Left forelimb (tissue), 1 donor: ENCODE measurements at regions not wholly inside any gene's neighbourhood (a gene's known extent, or its start where the extent isn't known, plus 50 kb on each side); places are given as distances from the start of the nearest gene placed in this dataset.
"Not testable (repeated sequence)": the region's sequence is repeated elsewhere in the genome, so short reads cannot be mapped to it uniquely, and the experiment has no call there.

Experiments used
- DNase-seq: peaks from one replicate; pipeline ENCODE4 v3.0.0-alpha.2; 2018; ENCODE audit warnings: low spot score

DNA sequence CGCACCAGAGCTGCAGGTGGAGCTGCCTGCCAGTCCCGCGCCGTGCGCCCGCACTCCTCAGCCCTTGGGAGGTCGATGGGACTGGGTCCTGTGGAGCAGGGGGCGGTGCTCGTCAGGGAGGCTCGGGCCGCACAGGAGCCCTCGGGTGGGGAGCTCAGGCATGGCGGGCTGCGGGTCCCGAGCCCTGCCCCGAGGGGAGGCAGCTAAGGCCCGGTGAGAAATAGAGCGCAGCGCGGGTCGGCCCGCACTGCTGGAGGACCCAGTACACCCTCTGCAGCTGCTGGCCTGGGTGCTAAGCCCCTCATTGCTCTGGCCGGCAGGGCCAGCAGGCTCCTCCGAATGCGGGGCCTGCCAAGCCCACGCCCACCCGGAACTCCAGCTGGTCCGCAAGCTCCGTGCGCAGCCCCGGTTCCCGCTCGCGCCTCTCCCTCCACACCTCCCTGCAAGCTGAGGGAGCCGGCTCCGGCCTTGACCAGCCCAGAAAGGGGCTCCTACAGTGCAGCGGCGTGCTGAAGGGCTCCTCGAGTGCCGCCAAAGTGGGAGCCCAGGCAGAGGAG, 403.7 kb upstream of the KLHL1 start:
- DNase-seq, result not testable (repeated sequence)

DNA sequence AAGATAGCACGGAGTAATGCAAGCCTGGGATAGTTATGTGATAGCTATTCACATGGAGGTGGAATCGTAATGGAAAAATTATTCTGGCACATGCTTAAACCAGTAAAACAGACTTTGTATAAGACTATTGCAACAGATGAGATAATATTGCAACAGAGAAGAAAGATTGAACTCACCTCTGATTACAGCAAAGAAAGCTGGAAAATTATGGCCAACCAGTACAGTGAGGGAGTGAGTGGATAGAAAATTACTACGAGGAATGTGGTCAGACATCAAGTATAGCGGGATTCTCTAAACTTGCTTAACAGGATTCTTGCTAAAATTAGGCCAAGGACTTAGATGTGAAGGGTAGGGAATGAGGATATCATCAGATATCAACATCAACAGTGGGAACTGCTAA, 397.6 kb upstream of the KLHL1 start:
- DNase-seq, result no peak

DNA sequence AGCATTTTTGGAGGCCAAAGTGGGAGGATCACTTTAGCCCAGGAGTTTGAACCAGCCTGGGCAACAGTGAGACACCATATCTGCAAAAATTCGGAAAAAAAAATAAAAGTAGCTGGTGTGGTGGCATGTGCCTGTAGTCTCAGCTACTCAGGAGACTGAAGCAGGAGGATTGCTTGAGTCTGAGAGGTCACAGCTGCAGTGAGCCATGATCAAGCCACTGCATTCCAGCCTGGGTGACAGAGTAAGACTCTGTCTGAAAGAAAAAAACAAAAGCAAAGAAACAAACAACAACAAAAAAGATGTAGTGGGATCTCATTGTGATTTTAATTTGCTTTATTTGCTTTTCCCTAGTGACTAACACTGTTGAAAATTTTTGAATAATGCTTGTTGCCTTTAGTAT, 394.7 kb upstream of the KLHL1 start:
- no peak for DNase-seq

DNA sequence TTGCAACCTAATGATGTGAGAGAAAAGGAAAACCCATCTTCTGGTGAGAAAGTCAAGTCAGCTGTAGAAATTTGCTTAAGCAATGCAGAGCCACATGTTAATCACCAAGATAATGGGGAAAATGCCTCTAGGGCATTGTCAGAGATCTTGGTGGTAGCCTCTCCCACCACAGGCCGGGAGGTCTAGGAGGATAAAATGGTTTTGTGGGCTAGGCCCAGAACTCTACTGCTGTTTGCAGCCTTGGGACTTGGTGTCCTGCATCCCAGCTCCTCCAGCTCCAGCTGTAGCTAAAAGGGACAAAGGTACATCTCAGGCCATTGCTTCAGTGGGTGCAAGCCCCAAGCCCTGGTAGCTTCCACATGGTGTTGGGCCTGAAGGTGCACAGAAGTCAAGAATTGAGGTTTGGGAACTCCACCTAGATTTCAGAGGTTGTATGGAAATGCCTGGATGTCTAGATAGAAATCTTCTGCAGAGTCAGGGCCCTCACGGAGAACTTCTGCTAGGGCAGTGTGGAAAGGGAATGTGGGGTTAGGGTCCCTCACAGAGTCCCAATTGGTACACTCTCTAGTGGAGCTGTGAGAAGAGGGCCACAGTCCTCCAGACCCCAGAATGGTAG, 382.2 kb upstream of the KLHL1 start:
- no peak for DNase-seq

DNA sequence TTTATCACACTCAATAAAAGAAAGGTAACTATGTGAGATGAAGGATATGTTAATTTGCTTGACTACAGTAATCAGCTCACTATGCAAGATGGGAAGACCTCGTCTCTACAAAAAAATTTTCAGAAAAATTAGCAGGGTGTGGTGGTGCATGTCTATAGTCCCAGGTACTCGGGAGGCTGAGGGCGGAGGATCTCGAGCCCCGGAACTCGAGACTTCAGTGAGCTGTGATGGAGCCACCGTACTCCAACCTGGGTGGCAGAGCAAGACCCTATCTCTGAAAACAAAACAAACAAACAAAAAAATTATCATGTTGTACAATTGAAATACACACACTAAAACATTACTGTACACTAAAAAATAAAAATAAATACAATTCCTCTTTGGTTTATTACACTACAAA, 376.7 kb upstream of the KLHL1 start:
- no peak for DNase-seq

DNA sequence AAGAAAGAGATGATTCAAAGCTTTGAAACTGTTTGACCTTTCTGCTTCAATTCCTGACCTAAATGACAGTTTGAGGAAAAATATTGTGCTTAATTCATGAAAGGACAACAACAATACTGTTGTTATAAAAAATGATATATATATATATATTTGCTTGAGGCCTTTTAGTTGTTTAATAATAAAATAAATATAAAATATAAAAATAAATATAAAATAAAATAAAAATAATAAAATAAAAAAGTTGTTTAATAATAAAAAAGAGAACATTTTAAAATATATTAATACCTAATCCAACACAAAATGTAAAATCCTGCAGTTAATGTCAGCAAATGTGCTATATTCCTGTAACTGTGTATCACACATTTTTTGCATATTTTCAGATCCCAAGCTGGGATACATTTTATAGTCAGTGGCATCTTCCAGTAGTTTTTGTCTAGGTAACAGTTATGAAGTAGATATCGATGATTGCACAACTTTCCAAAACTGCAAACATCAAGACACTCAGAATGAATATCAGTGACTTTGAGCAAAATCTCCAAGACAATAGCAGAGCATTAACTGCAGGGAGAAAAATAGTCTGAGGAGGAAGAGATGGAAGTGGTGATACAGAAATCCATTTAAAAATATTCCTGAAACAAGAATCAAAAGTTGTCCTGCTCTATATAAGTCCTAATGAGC, 375.5 kb upstream of the KLHL1 start:
- no peak for DNase-seq

DNA sequence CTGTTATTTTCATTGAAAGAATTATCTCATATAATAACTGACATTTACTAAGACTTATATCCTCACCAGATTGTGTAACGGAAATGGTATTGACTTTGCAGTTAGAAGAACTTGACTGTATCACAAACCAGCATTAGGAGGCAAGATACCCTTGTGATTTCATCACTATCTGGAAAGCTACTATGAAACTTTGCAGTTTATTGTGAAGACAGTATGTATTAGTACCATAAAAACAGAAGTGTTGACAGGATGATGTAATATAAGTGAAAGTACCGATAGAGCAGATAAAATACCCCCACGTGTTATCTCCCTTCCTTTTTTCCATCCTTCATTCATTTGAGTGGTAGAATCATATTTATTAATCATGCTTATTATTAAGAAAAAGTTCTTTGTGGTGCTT, 365.7 kb upstream of the KLHL1 start:
- DNase-seq, result no peak

DNA sequence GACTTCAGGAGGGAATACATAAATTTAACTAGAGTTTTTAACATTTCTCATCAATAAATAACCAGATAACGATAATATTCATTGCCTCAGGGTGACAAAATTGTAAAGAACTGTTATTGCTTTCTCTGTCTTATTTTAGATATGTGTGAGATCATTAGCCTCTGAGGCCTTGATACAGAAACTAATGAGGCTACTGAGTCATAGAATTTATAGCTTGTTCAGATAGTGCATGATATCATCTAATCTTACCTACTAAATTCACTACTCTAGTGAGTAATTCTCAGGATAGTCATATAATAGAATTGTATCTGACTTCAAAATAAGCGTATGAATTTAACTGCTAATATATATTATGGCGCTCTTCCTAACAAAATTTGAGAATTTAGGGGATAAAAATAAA, 360.8 kb upstream of the KLHL1 start:
- no peak for DNase-seq

DNA sequence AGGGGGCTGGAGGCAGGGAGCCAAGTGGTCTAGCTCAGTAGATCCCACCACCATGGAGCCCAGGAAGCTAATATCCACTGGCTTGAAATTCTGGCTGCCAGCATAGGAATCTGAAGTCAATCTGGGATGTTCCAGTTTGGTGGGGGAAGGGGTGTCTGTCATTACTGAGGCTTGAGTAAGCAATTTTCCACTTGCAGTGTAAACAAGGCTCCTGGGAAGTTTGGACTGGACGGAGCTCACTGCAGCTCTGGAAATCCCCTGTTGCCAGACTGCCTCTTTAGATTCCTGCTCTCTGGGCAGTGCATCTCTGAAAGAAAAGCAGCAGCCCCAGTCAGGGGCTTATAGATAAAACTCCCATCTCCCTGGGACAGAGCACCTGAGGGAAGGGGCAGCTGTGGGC, 349.2 kb upstream of the KLHL1 start:
- no peak for DNase-seq

DNA sequence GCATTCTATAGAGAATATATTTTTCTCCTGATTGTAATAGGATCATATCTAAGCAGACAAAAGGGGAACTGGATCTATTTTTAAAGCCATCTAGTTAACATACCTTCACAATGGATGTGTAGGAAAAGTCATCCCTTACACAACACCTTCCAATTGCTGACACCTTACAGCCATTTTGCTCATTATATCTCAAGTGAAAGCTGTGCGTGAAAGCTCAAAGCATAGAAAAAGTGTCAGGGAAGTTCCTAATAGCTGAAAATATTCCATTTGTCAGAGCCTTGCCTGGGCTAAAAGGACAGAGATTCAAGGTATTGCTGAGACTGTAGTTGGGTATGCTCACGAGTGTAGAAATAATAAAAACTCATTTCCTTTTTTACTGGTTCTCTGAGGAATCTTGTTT, 340.6 kb upstream of the KLHL1 start:
- DNase-seq, result no peak

DNA sequence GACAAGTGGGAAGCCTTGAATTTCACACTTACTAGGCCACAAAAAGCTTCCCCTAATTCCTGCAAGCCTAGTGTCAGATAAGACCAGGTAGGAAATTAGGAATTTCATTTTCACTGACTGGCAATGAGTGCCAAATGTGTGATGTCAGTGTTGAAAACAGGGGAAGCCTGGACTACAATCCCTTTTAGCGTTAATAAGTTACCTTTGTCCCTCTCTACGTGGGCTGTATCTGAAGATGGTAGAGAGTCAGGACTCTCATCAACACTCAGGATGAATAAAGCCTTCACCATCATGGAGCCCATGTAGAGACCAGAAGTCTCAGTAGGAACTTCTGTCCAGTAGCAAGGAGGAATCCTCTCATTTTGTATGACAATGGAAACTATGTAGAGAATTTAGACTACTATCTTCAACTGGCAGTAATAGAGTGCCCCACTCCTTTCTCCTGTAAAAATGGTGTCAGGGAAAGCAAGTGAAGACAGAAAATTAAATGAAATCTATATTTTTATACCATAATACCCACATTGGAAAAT, 324.1 kb upstream of the KLHL1 start:
- no peak for DNase-seq

DNA sequence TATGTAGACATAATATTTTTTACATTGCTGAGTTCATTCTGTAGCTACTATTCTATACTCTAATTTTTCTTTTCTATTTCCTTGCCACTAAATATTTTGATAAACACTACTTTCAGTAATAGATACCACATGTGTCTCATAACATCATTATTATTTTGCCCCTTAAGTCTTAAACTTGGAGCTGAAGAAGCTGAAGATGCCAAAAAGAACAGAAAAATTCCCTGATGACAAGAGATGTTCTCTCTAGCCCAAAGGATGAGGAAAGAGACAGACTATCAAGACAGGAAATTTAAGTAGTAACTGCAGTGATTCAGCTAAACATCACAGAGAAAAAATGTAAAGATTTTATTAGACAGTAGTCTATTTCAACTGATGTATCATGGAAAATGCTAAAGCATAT, 322.0 kb upstream of the KLHL1 start:
- no peak for DNase-seq

DNA sequence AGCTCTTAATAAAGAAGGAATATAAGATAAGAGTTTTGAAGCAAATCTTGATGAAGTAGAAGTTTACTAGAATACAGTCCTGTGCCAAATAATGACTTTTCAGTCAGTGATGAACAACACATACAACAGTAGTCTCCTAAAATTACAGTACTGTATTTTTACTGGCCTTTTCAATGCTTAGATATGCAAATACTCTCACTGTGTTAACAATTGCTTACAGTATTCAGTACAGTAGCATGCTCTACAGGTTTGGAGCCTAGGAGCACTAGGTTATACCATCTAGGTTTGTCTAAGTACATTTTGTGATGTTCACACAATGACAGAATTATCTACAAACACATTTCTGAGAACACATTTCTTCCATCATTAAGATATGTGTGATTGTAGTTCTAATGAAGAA, 316.7 kb upstream of the KLHL1 start:
- DNase-seq, result no peak

DNA sequence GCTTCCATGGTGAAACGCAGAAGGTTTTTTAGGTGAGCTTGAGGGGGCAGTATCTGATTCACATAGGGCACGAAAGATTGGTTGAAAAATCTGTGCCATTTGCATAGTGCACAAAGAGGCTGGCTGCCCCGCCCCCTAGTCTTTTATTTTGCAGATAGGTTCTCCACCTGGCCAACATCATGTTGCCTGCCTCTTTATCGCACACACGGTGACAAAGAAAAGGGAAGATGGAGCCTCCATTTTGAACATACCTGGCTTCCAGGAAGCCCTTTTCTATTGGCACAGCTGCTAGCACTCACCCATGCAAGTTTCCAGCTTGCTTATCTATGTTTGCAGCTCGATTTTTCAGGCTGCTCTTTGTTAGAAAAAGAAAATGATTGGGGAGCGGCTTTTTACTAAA, 316.2 kb upstream of the KLHL1 start:
- DNase-seq, result no peak

DNA sequence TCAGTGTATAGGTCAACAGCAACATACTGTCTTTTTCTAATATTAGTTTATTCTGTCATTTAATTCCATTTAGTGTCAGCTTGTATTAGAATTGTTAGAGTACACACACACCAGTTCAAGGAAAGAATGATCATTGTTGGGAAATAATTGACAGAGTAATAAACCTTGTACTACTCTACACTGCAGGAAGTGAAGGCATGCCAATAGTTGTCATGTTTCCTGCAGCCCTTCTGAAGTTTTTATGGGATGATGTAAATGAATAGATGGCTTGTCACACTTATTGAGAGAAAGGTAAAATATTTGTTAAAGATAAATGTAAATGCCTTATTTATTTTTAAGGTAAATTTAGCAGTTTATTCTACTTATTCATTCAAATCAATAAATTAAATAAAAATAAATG, 306.9 kb upstream of the KLHL1 start:
- no peak for DNase-seq

DNA sequence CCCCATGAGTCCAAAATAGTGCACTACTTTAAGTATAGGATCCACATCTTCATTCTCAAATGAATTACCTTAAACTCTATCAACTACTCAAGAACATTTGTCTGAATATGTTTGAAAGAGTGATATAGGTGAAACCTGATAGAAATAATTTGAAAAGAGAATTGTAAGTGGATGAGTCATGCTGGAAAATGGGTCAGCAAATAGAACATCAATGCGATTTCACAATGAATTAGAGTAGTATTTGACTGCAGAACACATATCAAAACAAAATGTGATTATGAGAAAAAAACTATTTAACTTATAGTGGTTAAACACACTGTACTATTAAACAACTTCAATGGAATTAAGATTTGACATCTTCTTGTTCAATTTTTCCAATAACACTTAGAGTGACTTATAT, 300.6 kb upstream of the KLHL1 start:
- DNase-seq, result no peak

DNA sequence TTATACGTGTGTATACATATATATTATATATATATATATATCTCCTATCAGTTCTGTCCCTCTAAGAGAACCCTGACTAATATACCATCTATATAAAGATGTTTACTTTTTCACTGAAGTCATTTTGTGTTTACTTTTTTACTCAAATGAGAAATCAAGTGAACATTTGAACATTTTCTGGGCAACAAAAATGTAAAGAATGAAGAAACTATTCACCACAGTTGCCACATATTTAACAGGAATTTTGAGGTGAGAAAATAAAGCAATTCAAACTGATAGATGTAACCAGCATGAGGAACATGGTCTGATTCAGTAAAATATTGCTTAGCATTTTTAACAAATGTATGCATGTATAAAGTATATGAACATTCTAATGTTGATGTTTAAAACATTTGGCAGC, 299.2 kb upstream of the KLHL1 start:
- DNase-seq, result no peak

DNA sequence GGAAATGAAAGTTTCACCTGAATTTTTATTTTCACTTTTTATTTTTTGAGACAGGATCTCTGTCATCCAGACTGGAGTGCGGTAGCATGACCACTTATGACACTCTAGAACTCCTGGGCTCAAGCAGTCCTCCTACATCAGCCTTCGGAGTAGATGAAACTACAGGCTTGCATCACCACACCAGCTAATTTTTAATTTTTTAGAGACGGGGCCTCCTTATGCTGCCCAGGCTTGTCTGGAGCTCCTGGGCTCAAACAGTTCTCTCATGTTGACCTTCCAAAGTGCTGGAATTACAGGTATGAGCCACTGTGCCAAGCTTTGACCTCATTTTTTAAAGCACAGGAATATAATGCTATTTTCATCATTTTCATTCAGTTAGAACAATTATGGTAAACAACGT, 297.0 kb upstream of the KLHL1 start:
- no peak for DNase-seq

DNA sequence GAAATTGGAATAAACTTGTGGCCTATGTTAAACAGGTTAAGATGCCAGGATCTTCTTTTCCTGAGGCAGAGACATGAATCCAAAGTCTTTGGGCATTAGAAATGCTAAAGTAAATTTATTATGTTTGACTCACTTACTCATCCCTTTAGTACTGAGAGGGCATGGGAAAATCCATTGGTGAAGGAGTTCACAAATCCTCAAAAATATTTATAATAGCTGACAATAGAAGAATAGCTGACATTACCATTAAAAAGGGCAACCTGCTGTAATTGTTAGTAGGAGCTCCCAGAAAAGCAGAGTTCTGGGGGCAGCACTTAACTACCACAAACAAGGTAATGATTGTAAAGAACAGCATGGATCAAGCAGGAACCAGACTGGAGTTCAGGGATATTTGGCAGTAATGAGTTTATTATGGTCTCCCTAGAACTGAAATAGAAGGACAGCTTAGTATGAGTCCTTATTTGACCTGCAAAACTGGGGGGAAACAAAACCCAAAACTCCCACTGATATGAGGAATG, 285.8 kb upstream of the KLHL1 start:
- DNase-seq, result no peak

DNA sequence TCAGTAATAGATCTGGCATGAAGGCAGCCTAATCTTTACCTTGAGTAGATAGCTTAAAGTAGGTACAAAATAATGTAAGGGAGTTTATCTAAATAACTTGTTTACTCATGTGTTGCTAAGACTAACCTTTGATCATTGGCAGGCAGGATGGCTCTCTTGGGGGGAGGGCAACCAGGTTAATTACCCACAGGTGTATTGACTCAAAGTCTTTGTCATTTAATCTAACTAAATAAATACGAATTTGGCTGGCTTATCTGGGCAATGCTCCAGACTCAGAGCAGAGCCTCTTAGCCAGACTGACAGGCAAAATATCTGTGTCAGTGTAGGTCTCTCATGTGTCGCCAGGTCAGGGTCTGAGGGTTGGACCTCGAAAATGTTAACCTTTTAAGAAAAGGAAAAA, 283.4 kb upstream of the KLHL1 start:
- no peak for DNase-seq

DNA sequence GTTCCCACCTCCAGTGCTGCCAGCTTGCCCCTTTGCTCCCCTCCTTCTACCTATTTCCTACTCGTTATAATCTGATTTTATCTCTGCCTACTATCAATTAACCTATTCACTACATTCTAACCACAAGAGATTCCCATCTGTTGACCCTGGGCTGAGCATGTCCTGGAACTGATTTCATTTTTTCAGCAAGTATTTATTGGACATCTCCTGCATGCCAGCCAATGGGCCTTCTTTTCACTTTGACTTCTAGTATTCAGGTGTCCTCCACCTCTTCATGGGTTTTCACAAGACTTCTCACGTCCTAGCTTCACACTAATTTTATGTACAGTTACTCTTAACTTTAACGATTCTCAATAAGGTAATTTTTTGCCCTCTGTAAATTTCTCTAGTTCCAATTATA, 282.7 kb upstream of the KLHL1 start:
- DNase-seq, result no peak

DNA sequence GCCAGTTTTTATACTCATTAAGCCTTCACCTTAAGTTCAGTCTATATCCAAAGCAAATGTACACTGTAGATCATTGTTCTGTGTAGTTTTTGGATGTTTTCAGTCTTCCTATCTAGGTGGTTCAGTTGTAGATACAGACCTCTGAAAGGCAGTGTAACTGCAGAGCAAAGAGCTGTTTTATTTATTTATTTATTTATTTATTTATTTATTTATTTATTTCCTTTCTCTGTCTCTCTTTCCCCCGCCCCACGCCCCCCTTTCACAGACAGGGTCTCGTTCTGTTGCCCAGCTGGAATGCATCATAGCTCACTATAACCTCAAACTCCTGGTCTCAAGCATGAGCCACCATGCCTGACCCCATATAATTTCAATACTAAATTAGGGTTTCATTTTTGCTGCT, 281.8 kb upstream of the KLHL1 start:
- no peak for DNase-seq

DNA sequence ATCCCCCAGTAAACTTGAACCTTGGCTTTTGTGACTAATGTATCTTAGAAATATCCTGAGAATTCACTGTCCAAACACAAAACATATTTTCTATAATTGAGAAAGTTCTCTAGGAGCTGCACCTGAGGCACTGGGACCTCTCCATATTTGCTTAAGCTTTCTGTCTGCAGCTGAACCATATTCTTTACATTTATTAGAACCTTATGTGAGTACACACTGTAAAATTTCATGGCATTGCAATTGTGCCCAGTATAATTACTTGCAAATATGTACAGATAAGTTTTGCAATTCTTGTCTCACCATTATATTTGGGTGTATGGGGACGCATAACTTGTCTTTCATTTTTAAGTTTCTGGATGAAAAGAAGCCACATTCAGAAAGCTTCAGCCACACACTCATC, 280.7 kb upstream of the KLHL1 start:
- DNase-seq, result no peak

DNA sequence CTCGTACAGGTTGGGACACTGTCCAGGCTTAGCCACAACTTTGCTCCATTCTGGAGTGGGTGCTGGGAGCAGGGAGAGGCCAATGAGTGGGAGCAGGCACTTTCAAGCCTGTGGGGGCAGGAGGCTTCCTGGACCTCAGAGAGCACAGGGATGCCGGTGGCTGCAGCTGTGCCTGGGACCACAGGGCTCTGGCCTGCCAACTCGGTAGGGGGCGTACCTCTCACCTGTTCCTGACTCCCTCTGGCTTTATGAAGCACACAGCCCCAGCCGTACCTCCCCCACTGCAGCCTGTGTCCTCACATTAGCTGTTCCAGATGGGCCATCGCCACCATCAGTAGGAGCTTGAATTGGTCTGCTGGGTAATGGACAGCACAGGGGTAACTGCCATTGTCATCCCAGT, 278.7 kb upstream of the KLHL1 start:
- no peak for DNase-seq
